ENCODE measurements at regions not wholly inside any gene's neighbourhood (a gene's known extent, or its start where the extent isn't known, plus 50 kb on each side); places are given as distances from the start of the nearest gene placed in this dataset.

- peaks cover 3% of the 10 kb centered on the region for H3K9me3 Mint-ChIP-seq
- DNase-seq, result no peak
- H3K36me3 Mint-ChIP-seq (ENCODE audit: low read depth), result no peaks in the 10 kb centered on the region
- H3K4me3 Mint-ChIP-seq, result no peak overlapping the region
- H3K27me3 Mint-ChIP-seq (ENCODE audit: low read depth, poor library complexity), result peaks cover 5% of the 10 kb centered on the region
- H3K4me1 Mint-ChIP-seq, result peaks cover 70% of the 10 kb centered on the region
- TF ChIP-seq CTCF (IDR thresholded peaks at IDR 0.05), result no peak
- H3K27ac Mint-ChIP-seq, result peak overlapping the region; percentile 43
Measured at GRCh38 chr14:61213920-61214319, 67.2 kb downstream of the TMEM30B start.

GRCh38 chr14:61213191-61213621 lies 67.9 kb downstream of the TMEM30B start:
- H3K27ac Mint-ChIP-seq, result peak overlapping the region; percentile 97
- no peak for TF ChIP-seq CTCF (IDR thresholded peaks at IDR 0.05)
- no peaks in the 10 kb centered on the region for H3K36me3 Mint-ChIP-seq (ENCODE audit: low read depth)
- peaks cover 5% of the 10 kb centered on the region for H3K27me3 Mint-ChIP-seq (ENCODE audit: low read depth, poor library complexity)
- H3K4me3 Mint-ChIP-seq, result peak overlapping the region; percentile 48
- peaks cover 63% of the 10 kb centered on the region for H3K4me1 Mint-ChIP-seq
- DNase-seq, result no peak
- H3K9me3 Mint-ChIP-seq, result peaks cover 3% of the 10 kb centered on the region

GRCh38 chr14:61212546-61212945 lies 68.6 kb downstream of the TMEM30B start:
- TF ChIP-seq CTCF (IDR thresholded peaks at IDR 0.05), result no peak
- DNase-seq, result no peak
- H3K4me1 Mint-ChIP-seq, result peaks cover 59% of the 10 kb centered on the region
- H3K9me3 Mint-ChIP-seq, result peaks cover 3% of the 10 kb centered on the region
- H3K36me3 Mint-ChIP-seq (ENCODE audit: low read depth), result no peaks in the 10 kb centered on the region
- peak overlapping the region; percentile 48 for H3K4me3 Mint-ChIP-seq
- peaks cover 5% of the 10 kb centered on the region for H3K27me3 Mint-ChIP-seq (ENCODE audit: low read depth, poor library complexity)
- H3K27ac Mint-ChIP-seq, result peak overlapping the region; percentile 97

- TF ChIP-seq CTCF (IDR thresholded peaks at IDR 0.05), result no peak
- H3K4me3 Mint-ChIP-seq, result peak overlapping the region; percentile 39
- H3K36me3 Mint-ChIP-seq (ENCODE audit: low read depth), result no peaks in the 10 kb centered on the region
- peaks cover 3% of the 10 kb centered on the region for H3K9me3 Mint-ChIP-seq
- H3K4me1 Mint-ChIP-seq, result peaks cover 56% of the 10 kb centered on the region
- DNase-seq, result no peak
- peaks cover 2% of the 10 kb centered on the region for H3K27me3 Mint-ChIP-seq (ENCODE audit: low read depth, poor library complexity)
- peak overlapping the region; percentile 88 for H3K27ac Mint-ChIP-seq
Measured at GRCh38 chr14:61211476-61212255, 69.5 kb downstream of the TMEM30B start.

- Mint-ChIP-seq H3K9me3 (no peaks in the 10 kb centered on the region), H3K4me1 (peaks cover 45% of the 10 kb centered on the region), H3K36me3 (ENCODE audit: low read depth) (no peaks in the 10 kb centered on the region), H3K27me3 (ENCODE audit: low read depth, poor library complexity) (no peaks in the 10 kb centered on the region), H3K4me3 (peak overlapping the region; percentile 58), H3K27ac (peak overlapping the region; percentile 86)
- no peak for TF ChIP-seq CTCF (IDR thresholded peaks at IDR 0.05)
- peak; percentile 22 for DNase-seq
Measured at GRCh38 chr14:61203081-61203753, 77.9 kb downstream of the TMEM30B start.

All from nephron progenitor cell (in vitro differentiated cells).